ENCODE measurements at regions not wholly inside any gene's neighbourhood (a gene's known extent, or its start where the extent isn't known, plus 50 kb on each side); places are given as distances from the start of the nearest gene placed in this dataset.

- TF ChIP-seq, protein P1, sequence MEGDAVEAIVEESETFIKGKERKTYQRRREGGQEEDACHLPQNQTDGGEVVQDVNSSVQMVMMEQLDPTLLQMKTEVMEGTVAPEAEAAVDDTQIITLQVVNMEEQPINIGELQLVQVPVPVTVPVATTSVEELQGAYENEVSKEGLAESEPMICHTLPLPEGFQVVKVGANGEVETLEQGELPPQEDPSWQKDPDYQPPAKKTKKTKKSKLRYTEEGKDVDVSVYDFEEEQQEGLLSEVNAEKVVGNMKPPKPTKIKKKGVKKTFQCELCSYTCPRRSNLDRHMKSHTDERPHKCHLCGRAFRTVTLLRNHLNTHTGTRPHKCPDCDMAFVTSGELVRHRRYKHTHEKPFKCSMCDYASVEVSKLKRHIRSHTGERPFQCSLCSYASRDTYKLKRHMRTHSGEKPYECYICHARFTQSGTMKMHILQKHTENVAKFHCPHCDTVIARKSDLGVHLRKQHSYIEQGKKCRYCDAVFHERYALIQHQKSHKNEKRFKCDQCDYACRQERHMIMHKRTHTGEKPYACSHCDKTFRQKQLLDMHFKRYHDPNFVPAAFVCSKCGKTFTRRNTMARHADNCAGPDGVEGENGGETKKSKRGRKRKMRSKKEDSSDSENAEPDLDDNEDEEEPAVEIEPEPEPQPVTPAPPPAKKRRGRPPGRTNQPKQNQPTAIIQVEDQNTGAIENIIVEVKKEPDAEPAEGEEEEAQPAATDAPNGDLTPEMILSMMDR (conservative IDR thresholded peaks at IDR 0.05; ENCODE audit: low read depth, low read length): no peak
- TF ChIP-seq EZH2 (IDR thresholded peaks at IDR 0.05; ENCODE audit: low read length, unreplicated experiment) (no peak), EZH2phosphoT487 (IDR thresholded peaks at IDR 0.05; ENCODE audit: borderline replicate concordance, low read length) (no peak)
Observed at GRCh38 chr12:92551853-92552397, 150.9 kb upstream of the PLEKHG7 start.
